GM12878 (cell line): ENCODE measurements at regions not wholly inside any gene's neighbourhood (a gene's known extent, or its start where the extent isn't known, plus 50 kb on each side); places are given as distances from the start of the nearest gene placed in this dataset.

Experiments used
- ATAC-seq: fragments of 200-7000 bp; cut with Tn5 transposase; 3 replicates; pipeline ENCODE4 v1.9.1; 2020; ENCODE audit warnings: mild to moderate bottlenecking, moderate library complexity
- BruUV-seq: library from RNA; stranded (reverse); fragments of 400-500 nt; replicated peaks from 2 replicates; lab custom pipeline; 2021; lab: Mats Ljungman, UMichigan
- CTCF ChIA-PET: fragments of 300-600 bp; sonication (Branson Sonifier 250); formaldehyde crosslinking; extraction: SDS; loops from one replicate; lab custom pipeline; 2021; ENCODE audit warnings: inconsistent platforms; lab: Yijun Ruan, JAX
- POLR2A ChIA-PET: fragments of 350-600 bp; formaldehyde crosslinking; extraction: SDS; loops from one replicate; lab custom pipeline; 2021; ENCODE audit warnings: inconsistent platforms; lab: Charles Lee
- RAD21 ChIA-PET: fragments of 300-600 bp; sonication (Branson Sonifier 250); formaldehyde crosslinking; loops from one replicate; lab custom pipeline; 2023; ENCODE audit warnings: antibody characterized with exemption; ENCODE audit not compliant: unreplicated experiment; lab: Charles Lee
- SMC1A ChIA-PET: fragments of 300-600 bp; sonication (Branson Sonifier 250); formaldehyde crosslinking; loops from one replicate; lab custom pipeline; 2023; ENCODE audit not compliant: unreplicated experiment, uncharacterized antibody; lab: Charles Lee
- DNase-seq: peaks from one replicate; pipeline ENCODE4 v3.0.0-alpha.2; 2011; ENCODE audit warnings: low read depth, low spot score
- FAIRE-seq: peaks from 3 replicates; lab custom pipeline; 2011; peaks lifted over from hg19 to GRCh38; lab: Jason Lieb, UNC
- H2AFZ ChIP-seq: 2 replicates; pipeline ENCODE4 v1.6.0; 2011; ENCODE audit warnings: low read depth, low read length, control low read depth; ENCODE audit not compliant: control insufficient read depth
- H3K27ac ChIP-seq: 2 replicates; pipeline ENCODE4 v1.5.1; 2011; ENCODE audit warnings: control low read depth; ENCODE audit not compliant: control insufficient read depth, insufficient read depth
- H3K27me3 ChIP-seq, 2 experiments: replicated peaks in 1 of 2; 2 replicates each; pipeline versions ENCODE4 v1.6.0 to v1.6.1; 2011; ENCODE audit warnings: low read length in 1 of 2; ENCODE audit not compliant: control insufficient read depth in 2 of 2, insufficient read depth in 2 of 2
- H3K36me3 ChIP-seq, 2 experiments: 2 replicates each; pipeline ENCODE4 v1.5.1; 2011; ENCODE audit warnings: low read length in 1 of 2; ENCODE audit not compliant: control insufficient read depth in 2 of 2, insufficient read depth in 2 of 2
- H3K4me1 ChIP-seq: 2 replicates; pipeline ENCODE4 v1.6.1; 2011; ENCODE audit warnings: mild to moderate bottlenecking, low read length, moderate library complexity, mixed read lengths; ENCODE audit not compliant: control insufficient read depth, insufficient read depth
- H3K4me2 ChIP-seq: 2 replicates; pipeline ENCODE4 v1.6.0; 2011; ENCODE audit warnings: control low read depth; ENCODE audit not compliant: control insufficient read depth, insufficient read depth
- H3K4me3 ChIP-seq: fragments of 200-600 bp; sonication (generic); 2 replicates; pipeline ENCODE4 v1.5.1; 2016
- H3K79me2 ChIP-seq: 2 replicates; pipeline ENCODE4 v1.6.0; 2011; ENCODE audit warnings: low read length; ENCODE audit not compliant: control insufficient read depth, insufficient read depth
- H3K9ac ChIP-seq: 2 replicates; pipeline ENCODE4 v1.8.0; 2011; ENCODE audit warnings: low read length, control low read depth, mixed read lengths; ENCODE audit not compliant: control insufficient read depth, insufficient read depth
- H3K9me3 ChIP-seq: replicated peaks from 3 replicates; pipeline ENCODE4 v1.5.1; 2011; ENCODE audit warnings: mild to moderate bottlenecking, low read length; ENCODE audit not compliant: control insufficient read depth, insufficient read depth
- H4K20me1 ChIP-seq: 2 replicates; pipeline ENCODE4 v1.6.0; 2011; ENCODE audit not compliant: control insufficient read depth, insufficient read depth
- KAT2A ChIP-seq: conservative IDR thresholded peaks from 2 replicates; pipeline ENCODE4 v1.6.1; 2011; ENCODE audit warnings: low read depth, low read length; ENCODE audit not compliant: control insufficient read depth
- MTA2 ChIP-seq: fragments of 450-650 bp; IDR thresholded peaks from 2 replicates; pipeline ENCODE4 v1.6.1; 2016; ENCODE audit warnings: low read depth, mild to moderate bottlenecking, moderate library complexity
- NR2C1 ChIP-seq: fragments of 450-650 bp; IDR thresholded peaks from 2 replicates; pipeline ENCODE4 v1.6.1; 2017; ENCODE audit warnings: antibody characterized with exemption, mild to moderate bottlenecking, moderate library complexity
- PAX5 ChIP-seq: IDR thresholded peaks from 2 replicates; pipeline ENCODE4 v1.6.1; 2011; ENCODE audit warnings: low read depth, low read length, borderline replicate concordance
- RB1 ChIP-seq: fragments of 450-650 bp; formaldehyde crosslinking; IDR thresholded peaks from 2 replicates; pipeline ENCODE4 v1.6.1; 2017; ENCODE audit warnings: mild to moderate bottlenecking, borderline replicate concordance
- ZNF274 ChIP-seq: IDR thresholded peaks from one replicate; pipeline ENCODE4 v1.8.0; 2011; ENCODE audit not compliant: insufficient read length, insufficient read depth
- WGBS: methylation state at CpG from one replicate; pipeline ENCODE4 v1.1.6; 2016; ENCODE audit warnings: low lambda C conversion rate; ENCODE audit not compliant: insufficient replicate concordance, insufficient coverage; ENCODE audit errors: missing lambda C conversion rate; 5-methylcytosine and 5-hydroxymethylcytosine counted together
- in situ Hi-C: fragments of 300-500 bp; cut with MboI; formaldehyde crosslinking; loops from 9 replicates; pipeline ENCODE4 v1.14.3; 2018; ENCODE audit warnings: mixed read lengths
- intact Hi-C: fragments of 100-400 bp; cut with micrococcal nuclease; formaldehyde crosslinking; loops from one replicate; pipeline ENCODE4 v1.14.2; 2022; ENCODE audit not compliant: unreplicated experiment
- TF ChIP-seq, protein P1 (sequence below): IDR thresholded peaks from 2 replicates; pipeline ENCODE4 v1.6.1; 2011; ENCODE audit warnings: borderline replicate concordance, low read depth, mild to moderate bottlenecking, moderate library complexity, mixed read lengths, low read length; ENCODE audit not compliant: insufficient read depth; ENCODE audit errors: extremely low read length
- TF ChIP-seq, protein P2 (sequence below): fragments of 450-650 bp; conservative IDR thresholded peaks from 2 replicates; pipeline ENCODE4 v1.6.1; 2017; ENCODE audit warnings: mild to moderate bottlenecking, moderate library complexity
- TF ChIP-seq, protein P3 (sequence below): fragments of 450-650 bp; formaldehyde crosslinking; IDR thresholded peaks from 2 replicates; pipeline ENCODE4 v1.5.0; 2022; ENCODE audit warnings: mild to moderate bottlenecking, missing genetic modification characterization

DNA sequence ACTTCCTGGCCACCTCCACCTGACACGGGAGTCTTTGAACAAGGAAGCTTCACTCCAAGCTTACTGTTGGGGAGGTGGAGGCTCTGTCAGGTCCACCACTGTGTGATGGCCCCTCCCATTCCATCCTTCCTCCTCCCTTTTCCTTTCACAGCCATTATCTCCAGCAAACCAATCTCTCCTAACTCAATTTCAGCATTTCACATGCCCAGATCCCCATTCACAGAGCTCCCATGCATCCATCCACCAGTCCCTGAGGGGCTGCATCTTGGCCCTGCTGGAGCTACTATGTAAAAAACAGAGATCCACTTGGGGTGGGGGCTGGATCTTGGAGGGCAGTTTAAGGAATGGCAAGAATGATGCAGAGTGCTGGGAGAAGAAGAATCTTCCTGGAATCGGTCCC, 129.0 kb upstream of the COPS8 start:
- no peak for DNase-seq
- no peaks in the 10 kb centered on the region for H3K4me1 ChIP-seq
- in situ Hi-C loops (no loop called here), intact Hi-C loops (no loop called here)
- H3K4me3 ChIP-seq, result no peak overlapping the region
- ChIA-PET RAD21 (interaction anchor here (0.8 to 1.4 kb wide), 4 partner anchors 14 to 103 kb away, joined by 3 to 6 read pairs (median 4); no protein-coding TSS in a partner anchor), SMC1A (interaction anchor here (1.2 to 1.8 kb wide), 2 partner anchors 17 to 29 kb away, joined by 3 to 4 read pairs; no protein-coding TSS in a partner anchor), POLR2A (interaction anchor here (1.2 kb wide), 1 partner anchor 13 kb away, joined by 3 read pairs; no protein-coding TSS in a partner anchor), CTCF (interaction anchor here (1.1 kb wide), 1 partner anchor 16 kb away, joined by 3 read pairs; no protein-coding TSS in a partner anchor)
- no peak for FAIRE-seq
- no peaks in the 10 kb centered on the region for H4K20me1 ChIP-seq
- BruUV-seq, result no TSS peak
- H3K36me3 ChIP-seq, result no peaks in the 10 kb centered on the region
- no peaks in the 10 kb centered on the region; the same call in 1 of the 3 replicates for H3K9me3 ChIP-seq
- H2AFZ ChIP-seq, result no peak overlapping the region
- H3K27ac ChIP-seq, result no peak overlapping the region
- no peak overlapping the region for H3K4me2 ChIP-seq
- no peak for ATAC-seq
- no peaks in the 10 kb centered on the region for H3K79me2 ChIP-seq
- TF ChIP-seq KAT2A (no peak), PAX5 (no peak), NR2C1 (no peak)
- 7% methylated on average over 2 of the region's 2 CpGs for WGBS
- no peaks in the 10 kb centered on the region for H3K27me3 ChIP-seq
- no peak overlapping the region for H3K9ac ChIP-seq

DNA sequence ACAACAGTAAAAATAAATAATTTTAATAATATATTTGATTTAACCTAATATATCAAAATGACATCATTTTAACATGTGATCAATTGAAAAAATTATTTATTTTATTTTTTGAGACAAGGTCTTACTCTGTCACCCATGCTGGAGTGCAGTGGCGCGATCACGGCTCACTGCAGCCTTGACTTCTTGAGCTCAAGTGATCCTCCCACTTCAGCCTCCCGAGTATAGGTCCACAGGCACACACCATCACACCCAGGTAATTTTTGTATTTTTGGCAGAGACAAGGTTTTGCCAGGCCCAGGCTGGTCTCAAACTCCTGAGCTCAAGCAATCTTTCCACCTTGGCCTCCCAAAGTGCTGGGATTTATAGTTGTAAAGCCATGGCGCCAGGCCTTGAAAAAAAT, 126.7 kb upstream of the COPS8 start:
- H3K79me2 ChIP-seq, result no peaks in the 10 kb centered on the region
- DNase-seq (no peak), ATAC-seq (no peak), FAIRE-seq (no peak)
- CTCF ChIA-PET, result no interaction called here
- 33% methylated on average over 5 of the region's 5 CpGs for WGBS
- no peak overlapping the region for H2AFZ ChIP-seq
- in situ Hi-C loops (no loop called here), intact Hi-C loops (no loop called here)
- no peaks in the 10 kb centered on the region for H3K36me3 ChIP-seq
- POLR2A ChIA-PET, result no interaction called here
- H3K9ac ChIP-seq, result no peak overlapping the region
- no peak overlapping the region for H3K27ac ChIP-seq
- RAD21 ChIA-PET, result no interaction called here
- no peaks in the 10 kb centered on the region for H3K4me1 ChIP-seq
- H4K20me1 ChIP-seq, result no peaks in the 10 kb centered on the region
- BruUV-seq, result no TSS peak
- H3K27me3 ChIP-seq, result no peaks in the 10 kb centered on the region
- no peak overlapping the region for H3K4me2 ChIP-seq
- SMC1A ChIA-PET, result no interaction called here
- TF ChIP-seq, protein P1, sequence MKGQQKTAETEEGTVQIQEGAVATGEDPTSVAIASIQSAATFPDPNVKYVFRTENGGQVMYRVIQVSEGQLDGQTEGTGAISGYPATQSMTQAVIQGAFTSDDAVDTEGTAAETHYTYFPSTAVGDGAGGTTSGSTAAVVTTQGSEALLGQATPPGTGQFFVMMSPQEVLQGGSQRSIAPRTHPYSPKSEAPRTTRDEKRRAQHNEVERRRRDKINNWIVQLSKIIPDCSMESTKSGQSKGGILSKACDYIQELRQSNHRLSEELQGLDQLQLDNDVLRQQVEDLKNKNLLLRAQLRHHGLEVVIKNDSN, result no peak
- TF ChIP-seq, protein P2, sequence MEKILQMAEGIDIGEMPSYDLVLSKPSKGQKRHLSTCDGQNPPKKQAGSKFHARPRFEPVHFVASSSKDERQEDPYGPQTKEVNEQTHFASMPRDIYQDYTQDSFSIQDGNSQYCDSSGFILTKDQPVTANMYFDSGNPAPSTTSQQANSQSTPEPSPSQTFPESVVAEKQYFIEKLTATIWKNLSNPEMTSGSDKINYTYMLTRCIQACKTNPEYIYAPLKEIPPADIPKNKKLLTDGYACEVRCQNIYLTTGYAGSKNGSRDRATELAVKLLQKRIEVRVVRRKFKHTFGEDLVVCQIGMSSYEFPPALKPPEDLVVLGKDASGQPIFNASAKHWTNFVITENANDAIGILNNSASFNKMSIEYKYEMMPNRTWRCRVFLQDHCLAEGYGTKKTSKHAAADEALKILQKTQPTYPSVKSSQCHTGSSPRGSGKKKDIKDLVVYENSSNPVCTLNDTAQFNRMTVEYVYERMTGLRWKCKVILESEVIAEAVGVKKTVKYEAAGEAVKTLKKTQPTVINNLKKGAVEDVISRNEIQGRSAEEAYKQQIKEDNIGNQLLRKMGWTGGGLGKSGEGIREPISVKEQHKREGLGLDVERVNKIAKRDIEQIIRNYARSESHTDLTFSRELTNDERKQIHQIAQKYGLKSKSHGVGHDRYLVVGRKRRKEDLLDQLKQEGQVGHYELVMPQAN, result no peak
- TF ChIP-seq, protein P3, sequence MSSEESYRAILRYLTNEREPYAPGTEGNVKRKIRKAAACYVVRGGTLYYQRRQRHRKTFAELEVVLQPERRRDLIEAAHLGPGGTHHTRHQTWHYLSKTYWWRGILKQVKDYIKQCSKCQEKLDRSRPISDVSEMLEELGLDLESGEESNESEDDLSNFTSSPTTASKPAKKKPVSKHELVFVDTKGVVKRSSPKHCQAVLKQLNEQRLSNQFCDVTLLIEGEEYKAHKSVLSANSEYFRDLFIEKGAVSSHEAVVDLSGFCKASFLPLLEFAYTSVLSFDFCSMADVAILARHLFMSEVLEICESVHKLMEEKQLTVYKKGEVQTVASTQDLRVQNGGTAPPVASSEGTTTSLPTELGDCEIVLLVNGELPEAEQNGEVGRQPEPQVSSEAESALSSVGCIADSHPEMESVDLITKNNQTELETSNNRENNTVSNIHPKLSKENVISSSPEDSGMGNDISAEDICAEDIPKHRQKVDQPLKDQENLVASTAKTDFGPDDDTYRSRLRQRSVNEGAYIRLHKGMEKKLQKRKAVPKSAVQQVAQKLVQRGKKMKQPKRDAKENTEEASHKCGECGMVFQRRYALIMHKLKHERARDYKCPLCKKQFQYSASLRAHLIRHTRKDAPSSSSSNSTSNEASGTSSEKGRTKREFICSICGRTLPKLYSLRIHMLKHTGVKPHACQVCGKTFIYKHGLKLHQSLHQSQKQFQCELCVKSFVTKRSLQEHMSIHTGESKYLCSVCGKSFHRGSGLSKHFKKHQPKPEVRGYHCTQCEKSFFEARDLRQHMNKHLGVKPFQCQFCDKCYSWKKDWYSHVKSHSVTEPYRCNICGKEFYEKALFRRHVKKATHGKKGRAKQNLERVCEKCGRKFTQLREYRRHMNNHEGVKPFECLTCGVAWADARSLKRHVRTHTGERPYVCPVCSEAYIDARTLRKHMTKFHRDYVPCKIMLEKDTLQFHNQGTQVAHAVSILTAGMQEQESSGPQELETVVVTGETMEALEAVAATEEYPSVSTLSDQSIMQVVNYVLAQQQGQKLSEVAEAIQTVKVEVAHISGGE (CRISPR knock-in tag), result no peak
- TF ChIP-seq ZNF274 (no peak), MTA2 (no peak), RB1 (no peak)
- no peak overlapping the region for H3K4me3 ChIP-seq
- no peaks in the 10 kb centered on the region; the same call in 2 of the 3 replicates for H3K9me3 ChIP-seq
